Neuronal stem cell (in vitro differentiated cells): ENCODE measurements at regions not wholly inside any gene's neighbourhood (a gene's known extent, or its start where the extent isn't known, plus 50 kb on each side); places are given as distances from the start of the nearest gene placed in this dataset.
"Not testable (repeated sequence)": the region's sequence is repeated elsewhere in the genome, so short reads cannot be mapped to it uniquely, and the experiment has no call there.

Experiments used
- DNase-seq: peaks from one replicate; pipeline ENCODE4 v3.0.0-alpha.2; 2013; ENCODE audit warnings: low spot score
- H2AFZ ChIP-seq: one replicate; pipeline ENCODE4 v1.6.1; 2013; ENCODE audit warnings: mild to moderate bottlenecking, low read length, inconsistent platforms
- H2AK5ac ChIP-seq: 2 replicates; pipeline ENCODE4 v1.6.1; 2013; ENCODE audit warnings: low read depth, mild to moderate bottlenecking, inconsistent platforms, low read length, moderate library complexity, mixed read lengths
- H2BK120ac ChIP-seq: 2 replicates; pipeline ENCODE4 v1.6.1; 2013; ENCODE audit warnings: low read depth, mild to moderate bottlenecking, inconsistent platforms, low read length, moderate library complexity, mixed read lengths
- H2BK12ac ChIP-seq: one replicate; pipeline ENCODE4 v1.6.1; 2013; ENCODE audit warnings: low read length, inconsistent platforms
- H2BK15ac ChIP-seq: 2 replicates; pipeline ENCODE4 v1.6.1; 2013; ENCODE audit warnings: mild to moderate bottlenecking, low read length, inconsistent platforms, mixed read lengths
- H2BK5ac ChIP-seq: one replicate; pipeline ENCODE4 v1.6.1; 2013; ENCODE audit warnings: inconsistent platforms, mild to moderate bottlenecking, low read length, moderate library complexity
- H3K14ac ChIP-seq: one replicate; pipeline ENCODE4 v1.6.1; 2013; ENCODE audit warnings: low read length, inconsistent platforms
- H3K18ac ChIP-seq: 2 replicates; pipeline ENCODE4 v1.6.1; 2013; ENCODE audit warnings: low read length, inconsistent platforms
- H3K23ac ChIP-seq: 2 replicates; pipeline ENCODE4 v1.6.1; 2013; ENCODE audit warnings: low read depth, mild to moderate bottlenecking, mixed read lengths, low read length, inconsistent platforms; ENCODE audit not compliant: poor library complexity
- H3K27ac ChIP-seq: replicated peaks from 3 replicates; pipeline ENCODE4 v1.5.1; 2013; ENCODE audit warnings: low read length, inconsistent platforms
- H3K27me3 ChIP-seq, 3 experiments: 2 replicates each; pipeline ENCODE4 v1.6.1; 2013; ENCODE audit warnings: low read length in 3 of 3, mild to moderate bottlenecking in 2 of 3, inconsistent platforms in 1 of 3, low read depth in 1 of 3, mixed read lengths in 1 of 3, moderate library complexity in 1 of 3; ENCODE audit not compliant: control insufficient read depth in 3 of 3, insufficient read depth in 3 of 3
- H3K36me3 ChIP-seq, 2 donors: replicated peaks in 1 of 2; 2 replicates each; pipeline ENCODE4 v1.6.1; 2013; ENCODE audit warnings: low read length in 2 of 2; ENCODE audit not compliant: control insufficient read depth in 2 of 2, insufficient read depth in 2 of 2
- H3K4ac ChIP-seq: 2 replicates; pipeline ENCODE4 v1.6.1; 2013; ENCODE audit warnings: inconsistent platforms, mild to moderate bottlenecking, low read length, moderate library complexity
- H3K4me1 ChIP-seq, 2 donors: 1 replicate in 1 of 2; 2 replicates in 1 of 2; pipeline ENCODE4 v1.6.1; 2013; ENCODE audit warnings: low read length in 2 of 2, low read depth in 1 of 2; ENCODE audit not compliant: control insufficient read depth in 2 of 2, insufficient read depth in 1 of 2
- H3K4me2 ChIP-seq: one replicate; pipeline ENCODE4 v1.6.1; 2013; ENCODE audit warnings: mild to moderate bottlenecking, low read length, inconsistent platforms; ENCODE audit not compliant: insufficient read depth, poor library complexity, severe bottlenecking
- H3K4me3 ChIP-seq, 2 donors: 2 replicates each; pipeline ENCODE4 v1.5.1; 2013; ENCODE audit warnings: low read length in 2 of 2, mild to moderate bottlenecking in 2 of 2, inconsistent platforms in 1 of 2, moderate library complexity in 1 of 2
- H3K79me1 ChIP-seq: one replicate; pipeline ENCODE4 v1.6.1; 2013; ENCODE audit warnings: low read depth, mild to moderate bottlenecking, inconsistent platforms, low read length, moderate library complexity
- H3K9ac ChIP-seq: one replicate; pipeline ENCODE4 v1.6.1; 2013; ENCODE audit warnings: mild to moderate bottlenecking, low read depth, low read length, inconsistent platforms; ENCODE audit not compliant: poor library complexity
- H3K9me3 ChIP-seq, 2 donors: replicated peaks in 1 of 2; 2 replicates each; pipeline versions ENCODE3 to v1.6.1; 2013; ENCODE audit warnings: low read length in 2 of 2, mild to moderate bottlenecking in 2 of 2, inconsistent platforms in 1 of 2, low read depth in 1 of 2, mixed read lengths in 1 of 2, moderate library complexity in 1 of 2; ENCODE audit not compliant: control insufficient read depth in 2 of 2, insufficient read depth in 1 of 2
- H4K8ac ChIP-seq: one replicate; pipeline ENCODE4 v1.6.1; 2013; ENCODE audit warnings: low read depth, mild to moderate bottlenecking, inconsistent platforms, low read length, moderate library complexity
- H4K91ac ChIP-seq: one replicate; pipeline ENCODE4 v1.6.1; 2013; ENCODE audit warnings: low read length, low read depth, mild to moderate bottlenecking, inconsistent platforms; ENCODE audit not compliant: poor library complexity
- WGBS, 2 donors: extraction: QIAGEN DNeasy Blood & Tissue Kit; methylation state at CpG; one replicate each; pipeline ENCODE4 v1.1.7; 2013; ENCODE audit warnings: missing lambda C conversion rate in 2 of 2, mixed read lengths in 1 of 2; ENCODE audit not compliant: insufficient read length in 2 of 2, insufficient replicate concordance in 1 of 2; ENCODE audit errors: extremely low coverage in 2 of 2; 5-methylcytosine and 5-hydroxymethylcytosine counted together

DNA sequence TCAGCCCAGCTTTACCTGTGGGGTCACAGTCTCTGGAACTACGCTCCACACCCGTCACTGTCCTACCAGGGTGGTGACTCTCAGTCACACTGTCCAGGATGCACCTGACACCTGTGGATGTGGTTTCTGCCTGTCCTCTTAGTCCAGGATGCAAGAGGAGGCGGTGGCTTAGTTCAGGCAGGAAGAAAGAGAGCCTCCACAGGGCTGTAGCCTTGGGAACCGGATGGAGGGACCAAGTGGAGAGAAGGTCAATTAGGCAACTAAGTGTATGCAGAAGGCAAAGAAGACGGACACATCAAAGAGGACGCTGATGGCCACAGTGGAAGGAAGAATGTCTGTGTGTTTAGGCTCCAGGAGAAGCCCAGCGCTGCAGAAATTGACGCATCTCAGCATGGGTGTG, 153.9 kb upstream of the IRF2BP2 start:
- no peak overlapping the region for H2BK12ac ChIP-seq
- no peak overlapping the region for H3K14ac ChIP-seq
- H3K79me1 ChIP-seq = no peaks in the 10 kb centered on the region
- H3K4me1 ChIP-seq = peaks cover 7 to 12% of the 10 kb centered on the region in 2 donors
- no peak overlapping the region for H2BK5ac ChIP-seq
- H3K27ac ChIP-seq = no peak overlapping the region
- no peak overlapping the region for H2BK15ac ChIP-seq
- no peak for DNase-seq
- no peaks in the 10 kb centered on the region for H3K27me3 ChIP-seq
- no peaks in the 10 kb centered on the region for H3K9me3 ChIP-seq
- no peak overlapping the region for H2BK120ac ChIP-seq
- H2AFZ ChIP-seq = peak overlapping the region; percentile 24
- no peaks in the 10 kb centered on the region for H3K36me3 ChIP-seq
- no peak overlapping the region for H4K8ac ChIP-seq
- no peak overlapping the region for H3K9ac ChIP-seq
- H3K4me3 ChIP-seq = no peak overlapping the region
- no CpG with 5 or more reads among the region's 8 CpGs for WGBS, 2 donors
- H3K18ac ChIP-seq = peak overlapping the region; percentile 31
- no peak overlapping the region for H4K91ac ChIP-seq
- H3K4me2 ChIP-seq = no peak overlapping the region
- no peak overlapping the region for H3K4ac ChIP-seq
- no peak overlapping the region for H2AK5ac ChIP-seq
- no peak overlapping the region for H3K23ac ChIP-seq

DNA sequence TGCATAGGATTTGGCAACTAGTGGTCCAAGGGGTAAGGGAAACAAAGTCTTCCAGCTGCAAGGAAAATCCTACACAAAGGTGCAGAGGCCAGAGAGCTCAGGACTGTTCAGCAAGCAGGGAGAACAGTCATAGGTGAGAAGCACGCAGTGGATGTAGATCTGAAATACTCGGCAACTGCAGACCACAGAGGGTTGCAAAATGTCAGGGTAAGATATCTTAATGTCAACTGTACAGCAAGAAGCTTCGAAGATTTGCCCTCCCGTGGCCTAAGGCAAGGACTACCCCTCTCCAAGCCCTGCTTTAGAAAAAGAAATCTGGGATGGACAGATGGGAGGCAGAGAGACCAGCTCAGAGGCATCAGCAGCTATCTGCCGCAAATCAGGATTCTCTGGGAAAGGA, 153.4 kb upstream of the IRF2BP2 start:
- Histone ChIP-seq H3K23ac (no peak overlapping the region), H3K9ac (no peak overlapping the region), H3K14ac (no peak overlapping the region), H3K9me3 (no peaks in the 10 kb centered on the region), H2BK120ac (no peak overlapping the region), H3K36me3 (no peaks in the 10 kb centered on the region), H3K27ac (no peak overlapping the region), H2BK12ac (no peak overlapping the region), H2BK5ac (no peak overlapping the region), H4K91ac (no peak overlapping the region), H3K18ac (no peak overlapping the region), H4K8ac (no peak overlapping the region), H3K4me3 (no peak overlapping the region), H2AFZ (peak overlapping the region; percentile 13), H3K27me3 (no peaks in the 10 kb centered on the region), H3K4me2 (no peak overlapping the region), H3K4me1 (peaks cover 7 to 12% of the 10 kb centered on the region in 2 donors), H3K4ac (no peak overlapping the region), H3K79me1 (no peaks in the 10 kb centered on the region), H2AK5ac (no peak overlapping the region), H2BK15ac (no peak overlapping the region)
- WGBS, 2 donors = no CpG with 5 or more reads among the region's 5 CpGs
- DNase-seq = no peak

DNA sequence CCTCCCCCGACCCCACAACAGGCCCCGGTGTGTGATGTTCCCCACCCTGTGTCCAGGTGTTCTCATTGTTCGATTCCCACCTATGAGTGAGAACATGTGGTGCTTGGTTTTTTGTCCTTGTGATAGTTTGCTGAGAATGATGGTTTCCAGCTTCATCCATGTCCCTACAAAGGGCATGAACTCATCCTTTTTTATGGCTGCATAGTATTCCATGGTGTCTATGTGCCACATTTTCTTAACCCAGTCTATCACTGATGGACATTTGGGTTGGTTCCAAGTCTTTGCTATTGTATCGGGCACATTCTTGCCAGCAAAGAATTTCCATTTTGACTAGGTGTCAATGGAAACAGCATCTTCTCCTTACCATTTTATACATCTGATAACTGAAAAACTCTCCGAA, 152.1 kb upstream of the IRF2BP2 start:
- not testable (repeated sequence) for H4K91ac ChIP-seq, H3K18ac ChIP-seq, DNase-seq, H3K4me2 ChIP-seq, H3K9ac ChIP-seq, H3K27ac ChIP-seq, H2BK12ac ChIP-seq, H3K79me1 ChIP-seq, H3K27me3 ChIP-seq, H3K14ac ChIP-seq, H2AFZ ChIP-seq, H2BK15ac ChIP-seq, H2AK5ac ChIP-seq, H3K4me3 ChIP-seq, H3K4ac ChIP-seq, H2BK120ac ChIP-seq, H3K23ac ChIP-seq, H4K8ac ChIP-seq, H3K9me3 ChIP-seq, H2BK5ac ChIP-seq, H3K36me3 ChIP-seq
- peaks cover 7 to 12% of the 10 kb centered on the region in 2 donors for H3K4me1 ChIP-seq
- WGBS, 2 donors = no CpG with 5 or more reads among the region's 5 CpGs

DNA sequence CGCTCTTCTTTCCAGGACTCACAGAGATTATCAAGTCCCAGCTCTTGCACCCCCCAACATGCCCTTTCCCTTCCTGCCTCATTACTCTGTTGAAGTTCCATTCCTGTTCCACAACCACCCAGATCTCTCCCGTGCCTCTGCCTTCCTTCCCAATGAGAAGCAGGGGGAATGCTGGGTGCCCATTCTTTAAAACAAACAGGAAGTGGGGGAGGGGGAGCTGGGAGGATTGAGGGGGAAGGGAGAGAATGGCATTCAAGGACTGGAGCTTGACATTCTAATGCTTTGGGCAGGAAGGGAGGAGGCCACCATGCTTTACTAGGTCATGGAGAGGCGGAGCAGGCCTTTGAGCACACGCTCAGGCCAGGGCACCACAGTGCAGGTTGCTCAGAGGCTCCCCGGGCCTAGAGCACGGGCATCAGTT, 150.3 kb upstream of the IRF2BP2 start:
- Histone ChIP-seq H3K4me2 (no peak overlapping the region), H2AFZ (peak overlapping the region; percentile 70), H3K18ac (peak overlapping the region; percentile 55), H2BK5ac (no peak overlapping the region), H3K9ac (no peak overlapping the region), H2BK120ac (no peak overlapping the region), H3K4ac (no peak overlapping the region), H3K4me1 (peaks cover 7 to 12% of the 10 kb centered on the region in 2 donors), H2BK15ac (no peak overlapping the region), H3K14ac (no peak overlapping the region), H3K79me1 (no peaks in the 10 kb centered on the region), H4K91ac (no peak overlapping the region), H2AK5ac (no peak overlapping the region), H2BK12ac (no peak overlapping the region), H3K23ac (no peak overlapping the region), H4K8ac (no peak overlapping the region), H3K27ac (no peak overlapping the region), H3K4me3 (no peak overlapping the region), H3K27me3 (no peaks in the 10 kb centered on the region), H3K36me3 (no peaks in the 10 kb centered on the region), H3K9me3 (no peaks in the 10 kb centered on the region)
- no peak for DNase-seq
- WGBS, 2 donors = no CpG with 5 or more reads among the region's 6 CpGs
